ENCODE measurements at regions not wholly inside any gene's neighbourhood (a gene's known extent, or its start where the extent isn't known, plus 50 kb on each side); places are given as distances from the start of the nearest gene placed in this dataset.
A peak's percentile ranks its signal among the peaks of the same experiment; 100 is the strongest.

GRCh38 chr7:149624419-149625339, 127.1 kb upstream of the ZNF746 start (continued):
- TF ChIP-seq, protein P1, sequence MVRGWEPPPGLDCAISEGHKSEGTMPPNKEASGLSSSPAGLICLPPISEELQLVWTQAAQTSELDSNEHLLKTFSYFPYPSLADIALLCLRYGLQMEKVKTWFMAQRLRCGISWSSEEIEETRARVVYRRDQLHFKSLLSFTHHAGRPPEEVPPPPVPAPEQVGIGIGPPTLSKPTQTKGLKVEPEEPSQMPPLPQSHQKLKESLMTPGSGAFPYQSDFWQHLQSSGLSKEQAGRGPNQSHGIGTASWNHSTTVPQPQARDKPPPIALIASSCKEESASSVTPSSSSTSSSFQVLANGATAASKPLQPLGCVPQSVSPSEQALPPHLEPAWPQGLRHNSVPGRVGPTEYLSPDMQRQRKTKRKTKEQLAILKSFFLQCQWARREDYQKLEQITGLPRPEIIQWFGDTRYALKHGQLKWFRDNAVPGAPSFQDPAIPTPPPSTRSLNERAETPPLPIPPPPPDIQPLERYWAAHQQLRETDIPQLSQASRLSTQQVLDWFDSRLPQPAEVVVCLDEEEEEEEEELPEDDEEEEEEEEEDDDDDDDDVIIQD (CRISPR knock-in tag; IDR thresholded peaks at IDR 0.05; ENCODE audit: low read depth): peak; percentile 74; the same call in 1 of the 2 replicates
- TF ChIP-seq ZNF510 (CRISPR knock-in tag; IDR thresholded peaks at IDR 0.05; ENCODE audit: low read depth) (no peak), ZBTB26 (CRISPR knock-in tag; IDR thresholded peaks at IDR 0.05; ENCODE audit: borderline replicate concordance) (no peak; the same call in 1 of the 2 replicates), TBL1XR1 (IDR thresholded peaks at IDR 0.05; ENCODE audit: borderline replicate concordance, low read length, partially characterized antibody) (peak; percentile 86), KDM2A (CRISPR knock-in tag; IDR thresholded peaks at IDR 0.05; ENCODE audit: borderline replicate concordance, low read depth) (peak; percentile 95), STAG1 (CRISPR knock-in tag; IDR thresholded peaks at IDR 0.05) (no peak), ZNF543 (CRISPR knock-in tag; IDR thresholded peaks at IDR 0.05) (peak; percentile 73; the same call in 1 of the 2 replicates), HCFC1 (IDR thresholded peaks at IDR 0.05; ENCODE audit: low read depth, low read length) (peak; percentile 34; the same call in 1 of the 2 replicates), ZNF232 (CRISPR knock-in tag; IDR thresholded peaks at IDR 0.05; ENCODE audit: borderline replicate concordance) (peak; percentile 53; the same call in 1 of the 2 replicates), ZBTB14 (CRISPR knock-in tag; IDR thresholded peaks at IDR 0.05) (peak; percentile 98), ZNF777 (CRISPR knock-in tag; IDR thresholded peaks at IDR 0.05) (peak; percentile 75), TOE1 (CRISPR knock-in tag; IDR thresholded peaks at IDR 0.05) (peak; percentile 70; the same call in 1 of the 2 replicates), ZNF318 (CRISPR knock-in tag; IDR thresholded peaks at IDR 0.05) (peak; percentile 37; the same call in 1 of the 2 replicates)
- TF ChIP-seq, protein P2, sequence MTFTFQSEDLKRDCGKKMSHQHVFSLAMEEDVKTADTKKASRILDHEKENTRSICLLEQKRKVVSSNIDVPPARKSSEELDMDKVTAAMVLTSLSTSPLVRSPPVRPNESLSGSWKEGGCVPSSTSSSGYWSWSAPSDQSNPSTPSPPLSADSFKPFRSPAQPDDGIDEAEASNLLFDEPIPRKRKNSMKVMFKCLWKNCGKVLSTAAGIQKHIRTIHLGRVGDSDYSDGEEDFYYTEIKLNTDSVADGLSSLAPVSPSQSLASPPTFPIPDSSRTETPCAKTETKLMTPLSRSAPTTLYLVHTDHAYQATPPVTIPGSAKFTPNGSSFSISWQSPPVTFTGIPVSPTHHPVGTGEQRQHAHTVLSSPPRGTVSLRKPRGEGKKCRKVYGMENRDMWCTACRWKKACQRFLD (CRISPR knock-in tag; IDR thresholded peaks at IDR 0.05; ENCODE audit: borderline replicate concordance): no peak

All from HepG2 (cell line).